KOPT-K1 (cell line): ENCODE measurements at regions not wholly inside any gene's neighbourhood (a gene's known extent, or its start where the extent isn't known, plus 50 kb on each side); places are given as distances from the start of the nearest gene placed in this dataset.

ENCODE experiments used
- H3K27ac ChIP-seq: fragments of 200-600 bp; sonication (generic); 2 replicates; pipeline ENCODE4 v1.5.1; 2016; ENCODE audit warnings: antibody characterized with exemption, mild to moderate bottlenecking, low read depth, low read length; ENCODE audit not compliant: poor library complexity, severe bottlenecking
- H3K36me3 ChIP-seq: fragments of 200-600 bp; sonication (generic); 2 replicates; pipeline ENCODE4 v1.5.1; 2017; ENCODE audit warnings: antibody characterized with exemption, mild to moderate bottlenecking, low read length, moderate library complexity; ENCODE audit not compliant: insufficient read depth
- H3K9me3 ChIP-seq: fragments of 200-600 bp; sonication (generic); 2 replicates; pipeline ENCODE4 v1.5.1; 2017; ENCODE audit warnings: antibody characterized with exemption, low read length, mild to moderate bottlenecking; ENCODE audit not compliant: insufficient read depth, poor library complexity, severe bottlenecking

GRCh38 chr4:59805176-59805575, 1395.0 kb upstream of the ADGRL3 start:
- H3K9me3 ChIP-seq, result no peaks in the 10 kb centered on the region
- no peak overlapping the region for H3K27ac ChIP-seq
- H3K36me3 ChIP-seq, result no peaks in the 10 kb centered on the region

- Histone ChIP-seq H3K27ac (no peak overlapping the region), H3K36me3 (no peaks in the 10 kb centered on the region), H3K9me3 (no peaks in the 10 kb centered on the region)
Measured at GRCh38 chr4:59814402-59815010, 1385.6 kb upstream of the ADGRL3 start.

GRCh38 chr4:59818656-59819055, 1381.5 kb upstream of the ADGRL3 start:
- H3K27ac ChIP-seq, result peak overlapping the region; percentile 64
- no peaks in the 10 kb centered on the region for H3K36me3 ChIP-seq
- no peaks in the 10 kb centered on the region for H3K9me3 ChIP-seq

- Histone ChIP-seq H3K27ac (no peak overlapping the region), H3K36me3 (no peaks in the 10 kb centered on the region), H3K9me3 (no peaks in the 10 kb centered on the region)
Measured at GRCh38 chr4:59823311-59823710, 1376.8 kb upstream of the ADGRL3 start.

GRCh38 chr4:59825104-59825503, 1375.0 kb upstream of the ADGRL3 start:
- Histone ChIP-seq H3K9me3 (no peaks in the 10 kb centered on the region), H3K36me3 (no peaks in the 10 kb centered on the region), H3K27ac (no peak overlapping the region)

GRCh38 chr4:59831746-59832145, 1368.4 kb upstream of the ADGRL3 start:
- no peaks in the 10 kb centered on the region for H3K9me3 ChIP-seq
- no peaks in the 10 kb centered on the region for H3K36me3 ChIP-seq
- H3K27ac ChIP-seq, result no peak overlapping the region

GRCh38 chr4:59834943-59835342, 1365.2 kb upstream of the ADGRL3 start:
- no peak overlapping the region for H3K27ac ChIP-seq
- no peaks in the 10 kb centered on the region for H3K36me3 ChIP-seq
- no peaks in the 10 kb centered on the region for H3K9me3 ChIP-seq

- Histone ChIP-seq H3K27ac (no peak overlapping the region), H3K36me3 (no peaks in the 10 kb centered on the region), H3K9me3 (no peaks in the 10 kb centered on the region)
Measured at GRCh38 chr4:59837751-59838150, 1362.4 kb upstream of the ADGRL3 start.

- H3K27ac ChIP-seq, result no peak overlapping the region
- H3K9me3 ChIP-seq, result no peaks in the 10 kb centered on the region
- H3K36me3 ChIP-seq, result no peaks in the 10 kb centered on the region
Measured at GRCh38 chr4:59838236-59838635, 1361.9 kb upstream of the ADGRL3 start.

- Histone ChIP-seq H3K27ac (no peak overlapping the region), H3K9me3 (no peaks in the 10 kb centered on the region), H3K36me3 (no peaks in the 10 kb centered on the region)
Measured at GRCh38 chr4:59841698-59842097, 1358.4 kb upstream of the ADGRL3 start.

- Histone ChIP-seq H3K27ac (no peak overlapping the region), H3K9me3 (no peaks in the 10 kb centered on the region), H3K36me3 (no peaks in the 10 kb centered on the region)
Measured at GRCh38 chr4:59848457-59848856, 1351.7 kb upstream of the ADGRL3 start.

GRCh38 chr4:59855630-59856352, 1344.3 kb upstream of the ADGRL3 start:
- Histone ChIP-seq H3K9me3 (no peaks in the 10 kb centered on the region), H3K36me3 (no peaks in the 10 kb centered on the region), H3K27ac (no peak overlapping the region)

GRCh38 chr4:59869056-59869455, 1331.1 kb upstream of the ADGRL3 start:
- H3K27ac ChIP-seq, result no peak overlapping the region
- no peaks in the 10 kb centered on the region for H3K9me3 ChIP-seq
- no peaks in the 10 kb centered on the region for H3K36me3 ChIP-seq

GRCh38 chr4:59869559-59869958, 1330.6 kb upstream of the ADGRL3 start:
- Histone ChIP-seq H3K36me3 (no peaks in the 10 kb centered on the region), H3K27ac (no peak overlapping the region), H3K9me3 (no peaks in the 10 kb centered on the region)

GRCh38 chr4:59881632-59882031, 1318.5 kb upstream of the ADGRL3 start:
- H3K36me3 ChIP-seq, result no peaks in the 10 kb centered on the region
- H3K9me3 ChIP-seq, result no peaks in the 10 kb centered on the region
- no peak overlapping the region for H3K27ac ChIP-seq

GRCh38 chr4:59904331-59904730, 1295.8 kb upstream of the ADGRL3 start:
- no peak overlapping the region for H3K27ac ChIP-seq
- no peaks in the 10 kb centered on the region for H3K36me3 ChIP-seq
- no peaks in the 10 kb centered on the region for H3K9me3 ChIP-seq
